ENCODE measurements at regions not wholly inside any gene's neighbourhood (a gene's known extent, or its start where the extent isn't known, plus 50 kb on each side); places are given as distances from the start of the nearest gene placed in this dataset.

DNA sequence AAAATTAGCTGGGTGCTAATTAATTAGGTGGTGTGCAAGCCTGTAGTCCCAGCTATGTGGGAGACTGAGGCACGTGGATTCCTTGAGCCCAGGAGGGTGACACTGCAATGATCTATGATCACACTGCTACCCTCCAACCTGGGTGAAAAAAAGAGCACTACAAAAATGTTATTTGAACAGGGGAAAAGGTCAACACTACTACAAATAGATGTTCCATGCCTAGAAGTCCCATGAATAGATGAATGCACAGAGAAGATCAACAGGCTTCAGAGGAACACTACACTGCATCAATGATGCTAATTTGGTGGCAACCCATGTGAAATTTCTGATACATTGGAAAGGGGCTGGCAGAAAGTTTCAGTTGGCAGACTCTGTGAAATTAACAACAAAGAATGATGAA is 105.4 kb upstream of the FHIT start:
- WGBS, 2 donors, result 27 to 38% methylated on average over 1 of the region's 1 CpG
- no peak for FAIRE-seq

GRCh38 chr3:61357902-61358301 is 106.7 kb upstream of the FHIT start:
- intact Hi-C loops (cut with DNase I), result no loop called here
- Histone ChIP-seq H3K4me1 (no peaks in the 10 kb centered on the region), H3K27ac (no peak overlapping the region), H3K36me3 (no peaks in the 10 kb centered on the region), H3K27me3 (no peaks in the 10 kb centered on the region), H3K4me3 (no peak overlapping the region), H3K9me3 (no peaks in the 10 kb centered on the region)
- TF ChIP-seq CTCF (IDR thresholded peaks at IDR 0.05), result no peak
- ATAC-seq (no peak), FAIRE-seq (no peak), DNase-seq (no peak)
- WGBS, 2 donors, result 84 to 86% methylated on average over 1 of the region's 1 CpG

More for the DNA sequence above, 105.4 kb upstream of the FHIT start:
- intact Hi-C loops (cut with DNase I), result no loop called here
- ATAC-seq (no peak), DNase-seq (no peak)
- H3K36me3 ChIP-seq, result no peaks in the 10 kb centered on the region
- no peak overlapping the region for H3K27ac ChIP-seq
- no peak for TF ChIP-seq CTCF (IDR thresholded peaks at IDR 0.05)
- no peaks in the 10 kb centered on the region for H3K4me1 ChIP-seq
- H3K27me3 ChIP-seq, result no peaks in the 10 kb centered on the region
- H3K9me3 ChIP-seq, result no peaks in the 10 kb centered on the region
- no peak overlapping the region for H3K4me3 ChIP-seq

GRCh38 chr3:61358364-61358763 is 107.1 kb upstream of the FHIT start:
- intact Hi-C loops (cut with DNase I), result no loop called here
- FAIRE-seq, result no peak

GRCh38 chr3:61360297-61360965 is 109.2 kb upstream of the FHIT start:
- FAIRE-seq (no peak), DNase-seq (no peak), ATAC-seq (no peak)
- H3K4me3 ChIP-seq, result no peak overlapping the region
- no peaks in the 10 kb centered on the region for H3K27me3 ChIP-seq
- intact Hi-C loops (cut with DNase I), result no loop called here
- no peak for TF ChIP-seq CTCF (IDR thresholded peaks at IDR 0.05)
- H3K4me1 ChIP-seq, result no peaks in the 10 kb centered on the region
- no peaks in the 10 kb centered on the region for H3K36me3 ChIP-seq
- H3K27ac ChIP-seq, result no peak overlapping the region
- 54 to 62% methylated on average over 3 of the region's 3 CpGs for WGBS, 2 donors
- H3K9me3 ChIP-seq, result no peaks in the 10 kb centered on the region

More at GRCh38 chr3:61358364-61358763, 107.1 kb upstream of the FHIT start:
- Histone ChIP-seq H3K36me3 (no peaks in the 10 kb centered on the region), H3K27me3 (no peaks in the 10 kb centered on the region), H3K9me3 (no peaks in the 10 kb centered on the region), H3K27ac (no peak overlapping the region), H3K4me3 (no peak overlapping the region), H3K4me1 (no peaks in the 10 kb centered on the region)
- ATAC-seq, result peak in 3 of 4 donors; percentile 63 to 85 (median 84)
- peak in 3 of 6 donors; percentile 6 to 48 (median 27) for DNase-seq
- WGBS, 2 donors, result 28 to 35% methylated on average over 2 of the region's 2 CpGs
- no peak for TF ChIP-seq CTCF (IDR thresholded peaks at IDR 0.05)

- Histone ChIP-seq H3K9me3 (no peaks in the 10 kb centered on the region), H3K27me3 (no peaks in the 10 kb centered on the region), H3K4me1 (no peaks in the 10 kb centered on the region), H3K27ac (no peak overlapping the region), H3K36me3 (no peaks in the 10 kb centered on the region), H3K4me3 (no peak overlapping the region)
- FAIRE-seq (no peak), DNase-seq (no peak), ATAC-seq (no peak)
- TF ChIP-seq CTCF (IDR thresholded peaks at IDR 0.05), result no peak
- 74 to 83% methylated on average over 2 of the region's 2 CpGs for WGBS, 2 donors
- intact Hi-C loops (cut with DNase I), result no loop called here
Observed at GRCh38 chr3:61369678-61370077, 118.4 kb upstream of the FHIT start.

Measured in pancreas (tissue), 10 donors.